Ecto neural progenitor cell (in vitro differentiated cells): ENCODE measurements at regions not wholly inside any gene's neighbourhood (a gene's known extent, or its start where the extent isn't known, plus 50 kb on each side); places are given as distances from the start of the nearest gene placed in this dataset.

Source experiments
- DNase-seq: peaks from one replicate; pipeline ENCODE4 v3.0.0-alpha.2; 2018; ENCODE audit warnings: low spot score

GRCh38 chr16:55042556-55043432 lies 112.1 kb downstream of the IRX5 start:
- peak; percentile 31 for DNase-seq

- peak; percentile 35 for DNase-seq
These were observed 112.8 kb downstream of the IRX5 start for GRCh38 chr16:55043499-55043898.

DNA sequence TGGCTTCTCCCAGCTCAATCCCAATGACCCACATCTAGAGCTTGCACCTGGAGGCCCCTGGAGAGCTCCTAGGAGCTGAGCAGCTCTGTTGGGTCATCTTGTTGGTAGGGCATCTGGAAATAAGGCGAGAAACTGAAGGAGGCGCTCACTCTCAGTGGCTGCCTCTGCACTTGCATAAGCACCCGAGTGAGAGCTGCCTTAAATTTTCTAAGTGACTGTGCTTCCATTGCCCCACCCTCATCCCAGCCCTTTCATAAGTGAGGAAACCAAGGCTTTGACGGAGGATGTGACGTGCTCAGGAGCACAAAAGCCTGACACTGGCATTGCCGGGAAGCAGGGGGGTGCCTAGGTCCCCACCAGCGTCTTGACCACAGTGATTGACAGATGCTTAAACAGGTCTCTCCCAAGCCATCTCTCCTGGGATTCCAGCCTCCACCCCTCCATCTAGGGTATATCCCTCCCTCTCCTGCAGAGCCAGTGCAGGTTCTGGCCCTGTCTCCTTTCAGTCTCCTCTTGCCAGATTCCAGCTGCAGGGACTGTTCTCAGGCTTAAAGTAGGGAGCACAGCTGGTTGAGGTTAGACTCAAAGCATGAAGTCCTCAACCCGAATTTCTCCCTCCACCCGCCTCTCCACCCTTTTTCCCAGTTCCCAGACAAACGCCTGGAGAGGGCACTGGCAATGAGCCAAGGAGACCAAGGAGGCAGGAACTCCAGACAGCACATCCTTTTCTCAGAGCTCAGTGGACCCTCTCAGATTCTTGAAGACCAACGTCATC lies 113.7 kb downstream of the IRX5 start:
- peak; percentile 37 for DNase-seq

- DNase-seq: peak; percentile 18
These were observed 114.7 kb downstream of the IRX5 start for GRCh38 chr16:55045329-55045728.

DNA sequence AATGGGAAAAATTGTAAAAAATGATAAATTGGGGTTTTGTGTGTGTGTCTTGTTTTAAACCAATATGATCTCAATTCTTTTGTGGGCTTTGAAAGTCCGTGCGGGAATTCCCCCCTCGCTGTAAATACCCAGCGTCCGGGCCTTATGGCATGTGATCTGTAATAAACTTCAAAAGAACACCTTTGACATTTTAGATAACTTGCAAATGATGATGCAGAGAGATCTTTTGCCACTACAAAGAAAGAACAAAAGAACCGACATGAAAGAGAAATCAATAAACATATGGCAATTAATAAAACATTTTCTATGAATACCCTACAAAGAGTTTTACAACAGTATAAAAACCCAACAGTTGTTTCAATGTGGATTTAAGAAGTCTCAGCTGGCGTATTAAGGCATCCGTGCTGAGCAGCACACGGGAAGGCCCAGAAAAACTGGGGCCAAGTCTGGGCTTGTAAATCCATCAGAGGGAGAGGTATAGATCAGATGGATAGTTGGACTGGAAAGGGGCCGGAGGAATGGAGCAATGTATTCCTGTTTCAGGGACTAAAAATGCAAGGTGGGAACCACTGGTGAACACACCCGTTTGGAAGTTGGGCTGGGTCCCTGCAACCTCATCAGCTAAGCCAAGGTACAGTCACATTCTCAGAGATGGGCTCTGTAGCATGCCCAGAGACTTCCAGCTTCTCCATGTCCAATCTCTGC lies 115.2 kb downstream of the IRX5 start:
- no peak for DNase-seq

- peak; percentile 27 for DNase-seq
These were observed 115.8 kb downstream of the IRX5 start for GRCh38 chr16:55046513-55046912.

- peak; percentile 32 for DNase-seq
These were observed 116.3 kb downstream of the IRX5 start for GRCh38 chr16:55046916-55047315.

DNA sequence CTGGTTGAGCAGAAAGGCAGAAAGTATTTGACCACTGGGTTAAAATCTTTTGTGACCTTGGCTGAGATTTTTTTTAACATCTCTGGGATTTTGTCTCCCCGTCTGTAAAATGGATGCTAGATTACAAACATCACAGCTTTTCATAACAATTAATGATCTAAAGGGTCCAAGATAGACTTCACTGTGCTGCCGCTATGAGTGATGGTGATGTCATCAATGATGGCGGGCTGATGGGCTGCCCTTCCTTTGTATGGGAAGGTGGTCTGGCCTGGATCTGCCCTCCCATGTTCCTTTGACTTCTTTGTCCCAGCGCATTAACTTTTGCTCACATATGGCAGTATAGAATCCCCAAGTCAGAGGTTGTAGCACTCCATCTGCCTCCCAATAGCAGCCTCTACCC lies 116.7 kb downstream of the IRX5 start:
- no peak for DNase-seq

- DNase-seq: peak; percentile 37
These were observed 117.3 kb downstream of the IRX5 start for GRCh38 chr16:55047903-55048497.

GRCh38 chr16:55048745-55049144 lies 118.1 kb downstream of the IRX5 start:
- DNase-seq: peak; percentile 32

DNA sequence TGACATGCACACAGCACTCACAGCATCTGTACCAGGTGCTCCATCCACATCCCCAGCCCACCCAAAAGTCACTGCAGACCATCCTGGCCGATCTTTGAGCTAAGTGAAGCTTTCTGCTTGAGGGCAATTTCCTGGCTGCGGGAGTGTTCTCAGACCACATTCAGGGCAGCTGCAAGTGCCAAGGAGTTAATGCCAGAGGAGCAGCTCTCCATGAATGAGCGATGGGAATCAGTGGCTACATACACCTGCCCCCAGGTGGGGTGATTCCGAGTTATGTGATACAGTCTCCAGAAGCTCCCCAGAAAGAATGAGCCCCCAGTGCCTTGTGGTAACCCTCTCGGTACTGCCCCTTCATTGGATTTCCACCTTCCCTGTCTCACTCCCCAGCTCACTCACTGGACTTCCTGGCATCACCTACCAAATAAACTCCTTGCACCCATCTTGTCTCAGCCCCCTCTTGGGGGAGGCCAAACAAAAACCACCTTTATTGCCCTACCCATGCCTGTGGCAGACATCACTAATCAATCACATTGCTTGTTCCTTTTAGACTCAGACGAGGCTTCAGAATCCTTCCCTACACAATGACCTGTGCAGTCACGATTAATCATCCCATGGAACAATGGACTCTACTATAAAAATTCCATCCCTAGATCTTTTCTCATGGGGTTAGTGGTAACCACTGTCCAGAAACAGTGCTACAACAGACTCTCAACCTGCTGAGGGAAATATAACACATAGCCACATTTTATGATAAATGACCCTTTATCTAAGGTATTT lies 121.1 kb downstream of the IRX5 start:
- DNase-seq: peak; percentile 34

DNA sequence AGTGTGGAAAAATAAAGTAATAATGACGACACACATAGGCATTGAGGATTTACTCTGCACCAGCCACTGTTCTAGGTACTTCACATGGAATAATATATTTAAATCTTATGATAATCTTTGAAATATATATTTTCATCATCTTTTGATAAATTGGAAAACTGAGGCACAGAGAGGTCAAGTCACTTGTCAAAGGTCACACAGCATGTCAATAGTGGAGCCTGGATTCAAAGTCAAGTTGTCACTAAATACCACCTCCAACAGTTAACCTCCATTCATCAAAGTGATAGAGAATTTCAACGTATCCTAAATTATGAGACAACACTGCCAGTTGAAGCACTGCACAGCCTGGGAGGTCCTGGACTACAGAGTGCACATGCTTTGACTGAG lies 121.7 kb downstream of the IRX5 start:
- no peak for DNase-seq

DNA sequence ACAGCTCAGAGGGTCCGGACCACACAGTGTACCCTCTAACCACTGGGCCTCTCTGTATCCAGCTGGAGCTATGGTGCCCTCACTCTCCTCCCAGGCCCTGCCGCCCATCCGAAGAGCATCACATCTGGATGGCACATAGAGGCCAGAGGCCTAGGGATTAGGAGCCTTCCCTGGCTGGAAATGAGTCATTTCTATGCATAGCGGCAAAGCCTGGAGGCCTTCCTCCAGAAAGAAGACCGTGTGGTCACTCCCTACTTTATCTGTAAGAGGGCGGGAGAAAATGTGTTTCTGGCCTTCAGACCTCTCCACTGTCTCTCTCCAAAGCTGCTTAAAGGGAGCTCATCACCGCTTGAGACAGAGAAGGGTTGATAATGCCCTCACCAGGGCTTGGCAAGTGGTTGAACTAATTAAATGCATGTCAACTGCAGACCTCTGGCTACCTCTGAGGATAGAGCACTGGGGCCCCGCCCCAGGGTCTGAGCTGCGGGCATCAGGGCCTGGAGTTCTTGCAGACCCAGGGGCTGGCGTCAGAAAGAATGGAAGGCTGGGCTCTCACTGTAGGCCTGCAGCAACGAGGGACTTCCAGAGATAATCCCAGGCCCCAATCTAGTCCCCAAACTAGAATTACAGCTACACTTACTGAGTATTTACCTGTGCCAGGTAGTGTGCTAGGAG lies 122.2 kb downstream of the IRX5 start:
- no peak for DNase-seq

- no peak for DNase-seq
These were observed 124.6 kb downstream of the IRX5 start for GRCh38 chr16:55055262-55055661.

- DNase-seq: peak; percentile 76
These were observed 126.1 kb downstream of the IRX5 start for GRCh38 chr16:55056585-55057401.

DNA sequence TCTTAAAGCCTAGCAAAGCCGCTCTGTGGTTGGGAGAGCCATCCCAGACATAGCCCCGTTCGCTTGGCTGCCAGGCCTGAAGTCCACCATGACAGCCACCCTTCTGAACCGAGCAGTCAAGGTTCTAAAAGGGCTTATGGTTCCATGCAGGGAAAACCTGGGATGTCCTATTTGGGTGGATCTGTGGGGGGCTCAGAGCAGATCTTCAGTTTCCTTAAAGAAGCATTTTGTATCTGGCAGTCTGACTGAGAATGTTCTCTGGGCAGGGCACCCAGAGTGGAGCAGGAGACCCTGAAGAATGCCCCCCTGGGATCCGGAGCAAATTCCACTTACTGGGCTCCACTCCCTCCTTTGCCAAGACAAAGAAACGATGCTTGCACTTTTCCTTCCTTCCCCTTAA lies 127.2 kb downstream of the IRX5 start:
- no peak for DNase-seq

- DNase-seq: no peak
These were observed 127.9 kb downstream of the IRX5 start for GRCh38 chr16:55058576-55058975.

DNA sequence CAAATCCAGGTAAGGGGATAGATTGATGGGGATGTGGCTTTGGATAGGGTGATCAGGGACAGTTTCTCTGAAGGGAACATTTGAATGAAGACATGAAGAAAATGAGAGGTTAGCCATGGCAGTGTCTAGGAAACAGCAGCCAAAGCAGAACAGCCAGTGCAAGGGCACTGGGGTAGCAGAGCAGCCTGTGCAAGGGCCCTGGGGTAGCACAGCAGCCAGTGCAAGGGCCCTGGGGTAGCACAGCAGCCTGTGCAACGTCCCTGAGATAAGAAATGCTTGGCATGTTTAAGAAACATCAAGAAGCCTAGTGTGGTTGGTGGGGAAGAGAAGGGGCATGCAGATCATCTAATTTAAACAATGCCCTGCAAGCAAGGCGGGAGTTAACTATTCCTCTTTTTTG lies 128.5 kb downstream of the IRX5 start:
- DNase-seq: no peak

GRCh38 chr16:55061126-55061525 lies 130.5 kb downstream of the IRX5 start:
- no peak for DNase-seq

DNA sequence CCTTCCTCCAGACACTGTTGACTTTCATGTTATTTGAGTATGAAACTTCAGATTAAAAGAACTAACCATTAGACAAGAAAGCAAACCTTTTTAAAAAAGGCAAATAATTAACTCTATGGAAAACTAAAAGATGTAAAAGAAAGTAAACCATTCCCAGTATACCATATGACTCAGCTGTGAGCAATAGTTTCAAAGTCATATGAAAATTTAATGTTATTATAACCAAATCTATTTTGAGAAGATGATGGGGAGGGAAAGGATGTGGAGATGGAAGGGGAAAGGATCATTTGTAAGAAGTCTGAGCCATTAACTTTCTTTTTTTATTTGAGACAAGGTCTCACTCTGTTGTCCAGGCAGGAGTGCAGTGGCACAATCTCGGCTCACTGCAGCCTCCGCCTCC lies 131.8 kb downstream of the IRX5 start:
- DNase-seq: no peak
